Liver (tissue), 8 donors: ENCODE measurements at regions not wholly inside any gene's neighbourhood (a gene's known extent, or its start where the extent isn't known, plus 50 kb on each side); places are given as distances from the start of the nearest gene placed in this dataset.

Source experiments
- DNase-seq: peaks from one replicate; pipeline ENCODE4 v3.0.0-alpha.2; 2017; ENCODE audit warnings: low spot score
- H3K27ac ChIP-seq, 2 donors: one replicate each; pipeline ENCODE4 v1.7.0; 2013; ENCODE audit warnings: inconsistent platforms in 2 of 2, low read length in 2 of 2, control low read depth in 1 of 2, low read depth in 1 of 2, mild to moderate bottlenecking in 1 of 2
- H3K27me3 ChIP-seq, 4 donors: one replicate each; pipeline versions ENCODE4 v1.6.1 to v1.7.0; 2013; ENCODE audit warnings: low read length in 3 of 4, inconsistent platforms in 1 of 4, mild to moderate bottlenecking in 1 of 4, moderate library complexity in 1 of 4; ENCODE audit not compliant: control insufficient read depth in 4 of 4, insufficient read depth in 4 of 4
- H3K36me3 ChIP-seq, 4 donors: one replicate each; pipeline versions ENCODE4 v1.6.1 to v1.7.0; 2013; ENCODE audit warnings: low read length in 3 of 4, mild to moderate bottlenecking in 3 of 4, low read depth in 1 of 4, moderate library complexity in 1 of 4; ENCODE audit not compliant: control insufficient read depth in 4 of 4, insufficient read depth in 3 of 4
- H3K4me1 ChIP-seq, 4 donors: one replicate each; pipeline versions ENCODE4 v1.6.1 to v1.7.0; 2013; ENCODE audit warnings: low read length in 3 of 4, mild to moderate bottlenecking in 3 of 4, moderate library complexity in 1 of 4; ENCODE audit not compliant: control insufficient read depth in 4 of 4, insufficient read depth in 4 of 4
- H3K4me3 ChIP-seq, 3 donors: one replicate each; pipeline versions ENCODE4 v1.6.1 to v1.7.0; 2013; ENCODE audit warnings: low read length in 3 of 3, control low read depth in 1 of 3, low read depth in 1 of 3, mild to moderate bottlenecking in 1 of 3
- H3K9ac ChIP-seq, 2 donors: one replicate each; pipeline ENCODE4 v1.7.0; 2013; ENCODE audit warnings: low read length in 2 of 2, mild to moderate bottlenecking in 2 of 2, moderate library complexity in 2 of 2, control low read depth in 1 of 2, low read depth in 1 of 2
- H3K9me3 ChIP-seq, 4 donors: one replicate each; pipeline versions ENCODE4 v1.6.1 to v1.7.0; 2013; ENCODE audit warnings: low read length in 3 of 4; ENCODE audit not compliant: control insufficient read depth in 4 of 4
- ATF3 ChIP-seq: IDR thresholded peaks from 2 replicates; pipeline ENCODE4 v1.6.1; 2016; ENCODE audit warnings: antibody characterized with exemption
- CTCF ChIP-seq: fragments of 150-350 bp; IDR thresholded peaks from 2 replicates; pipeline ENCODE4 v1.5.1; 2017; ENCODE audit warnings: improper control_type of control experiment, low read depth, low read length; ENCODE audit not compliant: missing input control
- EGR1 ChIP-seq, 2 donors: IDR thresholded peaks; 2 replicates each; pipeline ENCODE4 v1.6.1; 2016 to 2018; ENCODE audit warnings: antibody characterized with exemption in 2 of 2, low read depth in 2 of 2
- FOXA1 ChIP-seq: IDR thresholded peaks from 2 replicates; pipeline ENCODE4 v1.6.1; 2016; ENCODE audit warnings: antibody characterized with exemption
- FOXA2 ChIP-seq: IDR thresholded peaks from 2 replicates; pipeline ENCODE4 v1.6.1; 2016; ENCODE audit warnings: antibody characterized with exemption
- GABPA ChIP-seq, 2 donors: IDR thresholded peaks in 1 of 2; conservative IDR thresholded peaks in 1 of 2; 2 replicates each; pipeline ENCODE4 v1.6.1; 2016; ENCODE audit warnings: antibody characterized with exemption in 2 of 2, mild to moderate bottlenecking in 1 of 2, moderate library complexity in 1 of 2
- HNF4A ChIP-seq, 2 donors: conservative IDR thresholded peaks; 2 replicates each; pipeline ENCODE4 v1.6.1; 2016; ENCODE audit warnings: antibody characterized with exemption in 2 of 2, mild to moderate bottlenecking in 2 of 2
- JUND ChIP-seq, 2 donors: IDR thresholded peaks; 2 replicates each; pipeline ENCODE4 v1.6.1; 2016; ENCODE audit warnings: antibody characterized with exemption in 2 of 2
- MAX ChIP-seq: IDR thresholded peaks from 2 replicates; pipeline ENCODE4 v1.6.1; 2016; ENCODE audit warnings: antibody characterized with exemption
- NR2F2 ChIP-seq: IDR thresholded peaks from 2 replicates; pipeline ENCODE4 v1.6.1; 2016; ENCODE audit warnings: antibody characterized with exemption
- RAD21 ChIP-seq, 2 donors: IDR thresholded peaks; 2 replicates each; pipeline ENCODE4 v1.6.1; 2016; ENCODE audit warnings: antibody characterized with exemption in 2 of 2, mild to moderate bottlenecking in 2 of 2
- REST ChIP-seq: IDR thresholded peaks from 2 replicates; pipeline ENCODE4 v1.6.1; 2016; ENCODE audit warnings: antibody characterized with exemption, mild to moderate bottlenecking
- RXRA ChIP-seq, 2 donors: IDR thresholded peaks; 2 replicates each; pipeline ENCODE4 v1.6.1; 2017 to 2018; ENCODE audit warnings: antibody characterized with exemption in 2 of 2, mild to moderate bottlenecking in 1 of 2
- WGBS: extraction: QIAGEN DNeasy Blood & Tissue Kit; methylation state at CpG from one replicate; pipeline ENCODE4 v1.1.7; 2013; 5-methylcytosine and 5-hydroxymethylcytosine counted together
- donor health status: healthy.
- donor health status: healthy.
- donor health status: healthy.
- donor health status: healthy.
- donor health status: healthy.

- TF ChIP-seq CTCF (no peak), MAX (no peak), GABPA (IDR thresholded peaks at IDR 0.05 in 1 of 2, conservative IDR thresholded peaks at IDR 0.05 in 1 of 2) (no peak)
Measured at GRCh38 chr18:55918444-55918843, 330.5 kb upstream of the TCF4 start (continued).

GRCh38 chr18:55912919-55913318 lies 324.9 kb upstream of the TCF4 start:
- TF ChIP-seq ATF3, result no peak
- TF ChIP-seq MAX, result no peak
- no peak for TF ChIP-seq RAD21 (IDR thresholded peaks at IDR 0.05)
- Histone ChIP-seq H3K27ac (no peak overlapping the region), H3K27me3 (no peaks in the 10 kb centered on the region), H3K9me3 (no peaks in the 10 kb centered on the region), H3K4me3 (no peak overlapping the region), H3K36me3 (no peaks in the 10 kb centered on the region), H3K9ac (no peak overlapping the region), H3K4me1 (peaks cover 0 to 4% (median 0%) of the 10 kb centered on the region in 4 donors)
- 88% methylated on average over 5 of the region's 5 CpGs for WGBS
- no peak for DNase-seq

GRCh38 chr18:55912071-55912470 lies 324.1 kb upstream of the TCF4 start:
- H3K4me3 ChIP-seq, result no peak overlapping the region
- no peaks in the 10 kb centered on the region for H3K9me3 ChIP-seq
- no peak overlapping the region for H3K27ac ChIP-seq
- no peaks in the 10 kb centered on the region for H3K36me3 ChIP-seq
- H3K9ac ChIP-seq, result no peak overlapping the region
- no peak for TF ChIP-seq RAD21 (IDR thresholded peaks at IDR 0.05)
- TF ChIP-seq EGR1 (IDR thresholded peaks at IDR 0.05; ENCODE audit: low read depth in 2 of 2), result no peak
- H3K27me3 ChIP-seq, result no peaks in the 10 kb centered on the region
- DNase-seq, result no peak
- H3K4me1 ChIP-seq, result peaks cover 0 to 4% (median 0%) of the 10 kb centered on the region in 4 donors
- WGBS, result 57% methylated on average over 2 of the region's 2 CpGs

GRCh38 chr18:55910296-55910695 lies 322.3 kb upstream of the TCF4 start:
- H3K36me3 ChIP-seq, result no peaks in the 10 kb centered on the region
- H3K4me3 ChIP-seq, result no peak overlapping the region
- WGBS, result 60% methylated on average over 2 of the region's 2 CpGs
- no peak overlapping the region for H3K27ac ChIP-seq
- DNase-seq, result no peak
- H3K4me1 ChIP-seq, result peaks cover 0 to 4% (median 0%) of the 10 kb centered on the region in 4 donors
- no peaks in the 10 kb centered on the region for H3K9me3 ChIP-seq
- H3K9ac ChIP-seq, result no peak overlapping the region
- no peaks in the 10 kb centered on the region for H3K27me3 ChIP-seq
- TF ChIP-seq FOXA2 (no peak), REST (no peak), HNF4A (conservative IDR thresholded peaks at IDR 0.05) (no peak), RAD21 (IDR thresholded peaks at IDR 0.05) (no peak), RXRA (IDR thresholded peaks at IDR 0.05) (no peak), GABPA (IDR thresholded peaks at IDR 0.05 in 1 of 2, conservative IDR thresholded peaks at IDR 0.05 in 1 of 2) (no peak), FOXA1 (no peak), ATF3 (no peak), JUND (IDR thresholded peaks at IDR 0.05) (no peak), NR2F2 (no peak)
